ENCODE measurements at regions not wholly inside any gene's neighbourhood (a gene's known extent, or its start where the extent isn't known, plus 50 kb on each side); places are given as distances from the start of the nearest gene placed in this dataset.

DNA sequence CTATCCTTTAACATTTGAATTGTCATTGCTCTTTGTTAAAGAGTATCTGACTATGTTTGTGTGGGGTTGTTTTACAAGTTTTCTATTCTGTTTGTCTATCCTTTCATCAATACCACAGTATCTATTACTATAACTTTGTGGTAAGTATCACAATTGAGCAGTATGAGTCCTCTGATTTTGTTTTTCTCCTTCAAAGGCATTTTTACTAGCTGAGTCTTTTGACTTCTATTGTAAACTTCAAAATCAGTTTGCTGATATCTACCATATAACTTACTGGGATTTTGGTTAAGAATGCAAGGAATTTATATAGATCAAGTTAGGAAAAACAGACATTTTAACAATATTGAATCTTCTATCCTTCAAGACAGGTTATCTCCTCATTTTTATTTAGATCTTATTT, 789.8 kb upstream of the PTPRD start:
- H2BK15ac ChIP-seq (ENCODE audit: low read depth, low read length), result no peak overlapping the region

More for the DNA sequence above, 789.8 kb upstream of the PTPRD start:
- Histone ChIP-seq H4K5ac (ENCODE audit: low read depth, low read length) (no peak overlapping the region), H3K27ac (ENCODE audit: insufficient read depth, low read length) (no peak overlapping the region), H3K9me1 (ENCODE audit: insufficient read depth, low read length) (no peaks in the 10 kb centered on the region), H4K8ac (ENCODE audit: low read depth in 2 of 2, low read length in 2 of 2) (no peak overlapping the region), H3K27me3 (ENCODE audit: control insufficient read depth, insufficient read depth, low read length) (no peaks in the 10 kb centered on the region), H3K4me1 (ENCODE audit: control insufficient read depth, insufficient read depth, low read length) (no peaks in the 10 kb centered on the region), H3K23ac (ENCODE audit: low read depth, low read length) (no peak overlapping the region), H3K56ac (ENCODE audit: extremely low read depth, insufficient read depth, low read length) (no peak overlapping the region), H3K79me1 (ENCODE audit: low read depth in 1 of 2, low read length in 2 of 2) (no peaks in the 10 kb centered on the region), H3K14ac (replicated peaks; ENCODE audit: low read depth, low read length) (no peak overlapping the region), H3K9me3 (ENCODE audit: control insufficient read depth, insufficient read depth, low read length) (peaks cover 3% of the 10 kb centered on the region), H3K4me3 (ENCODE audit: insufficient read depth, low read depth, low read length) (no peak overlapping the region), H2AK9ac (replicated peaks; ENCODE audit: low read depth, low read length, poor library complexity) (no peak overlapping the region), H2BK5ac (ENCODE audit: low read depth, low read length, poor library complexity, severe bottlenecking) (no peak overlapping the region), H2AFZ (replicated peaks; ENCODE audit: low read length, poor library complexity) (no peak overlapping the region), H4K91ac (ENCODE audit: insufficient read depth, low read depth, low read length) (no peak overlapping the region), H3K18ac (ENCODE audit: low read depth, low read length) (no peak overlapping the region), H3K4ac (ENCODE audit: low read depth, low read length) (no peak overlapping the region), H2BK20ac (ENCODE audit: low read depth, low read length) (no peak overlapping the region), H2AK5ac (ENCODE audit: low read depth, low read length) (no peak overlapping the region), H3K36me3 (ENCODE audit: control insufficient read depth, insufficient read depth, low read length) (no peaks in the 10 kb centered on the region), H2BK120ac (ENCODE audit: low read depth, low read length) (no peak overlapping the region), H3K9ac (ENCODE audit: low read depth, low read length) (no peak overlapping the region), H3K4me2 (ENCODE audit: low read depth, low read length) (no peak overlapping the region), H4K20me1 (ENCODE audit: insufficient read depth, low read length) (no peaks in the 10 kb centered on the region)
- dilution Hi-C loops (cut with HindIII; ENCODE audit: low sequenced_read_pairs, unreplicated experiment) (no loop called here), intact Hi-C loops (cut with micrococcal nuclease) (no loop called here), in situ Hi-C loops (cut with MboI; ENCODE audit: low sequenced_read_pairs) (no loop called here)
- no peak for ATAC-seq (ENCODE audit: low read depth)
- TF ChIP-seq CHD1 (IDR thresholded peaks at IDR 0.05; ENCODE audit: low read depth, low read length) (no peak), BHLHE40 (IDR thresholded peaks at IDR 0.05; ENCODE audit: low read depth, low read length) (no peak)
- ChIA-PET POLR2A (ENCODE audit: unreplicated experiment) (no interaction called here), CTCF (no interaction called here)
- BruUV-seq (replicated peaks), result no TSS peak
- DNase-seq, result no peak

Data from IMR-90 (cell line).